ENCODE measurements at regions not wholly inside any gene's neighbourhood (a gene's known extent, or its start where the extent isn't known, plus 50 kb on each side); places are given as distances from the start of the nearest gene placed in this dataset.

DNA sequence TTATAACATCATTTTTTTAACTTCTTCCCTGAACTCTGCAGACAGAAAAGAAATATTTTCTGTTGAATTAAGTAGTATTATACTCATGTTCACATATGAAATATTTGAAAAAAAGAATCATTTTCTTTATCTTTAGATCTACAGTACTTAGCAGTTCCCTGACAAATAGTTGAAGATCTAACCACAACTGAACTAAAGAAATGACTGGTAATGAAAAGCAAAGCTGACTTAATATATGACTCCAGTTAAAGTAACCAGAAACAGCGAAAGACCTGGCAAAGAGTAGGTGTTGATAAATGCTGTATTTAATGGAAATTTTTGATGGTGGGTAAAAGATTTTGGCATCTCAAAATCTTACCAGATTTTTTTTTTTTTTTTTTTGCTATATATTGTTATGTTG, 207.1 kb upstream of the SLC16A7 start:
- TF ChIP-seq, protein P1, sequence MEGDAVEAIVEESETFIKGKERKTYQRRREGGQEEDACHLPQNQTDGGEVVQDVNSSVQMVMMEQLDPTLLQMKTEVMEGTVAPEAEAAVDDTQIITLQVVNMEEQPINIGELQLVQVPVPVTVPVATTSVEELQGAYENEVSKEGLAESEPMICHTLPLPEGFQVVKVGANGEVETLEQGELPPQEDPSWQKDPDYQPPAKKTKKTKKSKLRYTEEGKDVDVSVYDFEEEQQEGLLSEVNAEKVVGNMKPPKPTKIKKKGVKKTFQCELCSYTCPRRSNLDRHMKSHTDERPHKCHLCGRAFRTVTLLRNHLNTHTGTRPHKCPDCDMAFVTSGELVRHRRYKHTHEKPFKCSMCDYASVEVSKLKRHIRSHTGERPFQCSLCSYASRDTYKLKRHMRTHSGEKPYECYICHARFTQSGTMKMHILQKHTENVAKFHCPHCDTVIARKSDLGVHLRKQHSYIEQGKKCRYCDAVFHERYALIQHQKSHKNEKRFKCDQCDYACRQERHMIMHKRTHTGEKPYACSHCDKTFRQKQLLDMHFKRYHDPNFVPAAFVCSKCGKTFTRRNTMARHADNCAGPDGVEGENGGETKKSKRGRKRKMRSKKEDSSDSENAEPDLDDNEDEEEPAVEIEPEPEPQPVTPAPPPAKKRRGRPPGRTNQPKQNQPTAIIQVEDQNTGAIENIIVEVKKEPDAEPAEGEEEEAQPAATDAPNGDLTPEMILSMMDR (IDR thresholded peaks at IDR 0.05): no peak
- no peak for TF ChIP-seq EP300 (IDR thresholded peaks at IDR 0.05)
- TF ChIP-seq POLR2A (IDR thresholded peaks at IDR 0.05): no peak
